Naive B cell (primary cell): ENCODE measurements at regions not wholly inside any gene's neighbourhood (a gene's known extent, or its start where the extent isn't known, plus 50 kb on each side); places are given as distances from the start of the nearest gene placed in this dataset.

Source experiments
- ATAC-seq, 2 donors: fragments of 150-1000 bp; cut with Tn5 transposase; 2 replicates each; pipeline ENCODE4 v1.10.0; 2021; ENCODE audit warnings: low read depth in 2 of 2, mild to moderate bottlenecking in 2 of 2, moderate library complexity in 2 of 2
- DNase-seq: peaks from one replicate; pipeline ENCODE4 v3.0.0; 2022
- H3K27ac Mint-ChIP-seq, 6 donors: one replicate each; pipeline ENCODE4 v1.8.0; 2020 to 2022; ENCODE audit warnings: mild to moderate bottlenecking in 6 of 6, mixed read lengths in 6 of 6, moderate library complexity in 5 of 6, inconsistent platforms in 2 of 6
- H3K27me3 Mint-ChIP-seq, 3 donors: one replicate each; pipeline ENCODE4 v1.8.0; 2021 to 2022; ENCODE audit warnings: mixed read lengths in 3 of 3, mild to moderate bottlenecking in 1 of 3
- H3K36me3 Mint-ChIP-seq, 2 donors: one replicate each; pipeline ENCODE4 v1.8.0; 2020 to 2022; ENCODE audit warnings: mixed read lengths in 2 of 2, inconsistent platforms in 1 of 2, mild to moderate bottlenecking in 1 of 2
- H3K4me1 Mint-ChIP-seq, 3 donors: one replicate each; pipeline ENCODE4 v1.8.0; 2020 to 2022; ENCODE audit warnings: mixed read lengths in 3 of 3, inconsistent platforms in 1 of 3, mild to moderate bottlenecking in 1 of 3, moderate library complexity in 1 of 3
- H3K4me3 Mint-ChIP-seq, 8 donors: one replicate each; pipeline ENCODE4 v1.8.0; 2020 to 2022; ENCODE audit warnings: mild to moderate bottlenecking in 8 of 8, mixed read lengths in 8 of 8, moderate library complexity in 8 of 8, inconsistent platforms in 2 of 8
- H3K9me3 Mint-ChIP-seq, 7 donors: one replicate each; pipeline ENCODE4 v1.8.0; 2020 to 2022; ENCODE audit warnings: mixed read lengths in 7 of 7, mild to moderate bottlenecking in 5 of 7, inconsistent platforms in 2 of 7, moderate library complexity in 1 of 7

- ATAC-seq (no peak), DNase-seq (no peak)
- no peak overlapping the region for H3K27ac Mint-ChIP-seq
- peaks cover 0 to 13% of the 10 kb centered on the region in 2 donors for H3K36me3 Mint-ChIP-seq
- H3K4me1 Mint-ChIP-seq, result no peaks in the 10 kb centered on the region
- H3K9me3 Mint-ChIP-seq, result peaks cover 0 to 33% (median 6%) of the 10 kb centered on the region in 7 donors
- peaks cover 11 to 38% (median 17%) of the 10 kb centered on the region in 3 donors for H3K27me3 Mint-ChIP-seq
- no peak overlapping the region for H3K4me3 Mint-ChIP-seq
These were observed 165.4 kb upstream of the CRY1 start for GRCh38 chr12:107258780-107259179.

GRCh38 chr12:107263980-107264379 is 170.6 kb upstream of the CRY1 start:
- H3K36me3 Mint-ChIP-seq, result peaks cover 0 to 19% of the 10 kb centered on the region in 2 donors
- ATAC-seq (no peak), DNase-seq (no peak)
- peaks cover 4 to 31% (median 12%) of the 10 kb centered on the region in 7 donors for H3K9me3 Mint-ChIP-seq
- peaks cover 5 to 21% (median 6%) of the 10 kb centered on the region in 3 donors for H3K27me3 Mint-ChIP-seq
- H3K4me1 Mint-ChIP-seq, result no peaks in the 10 kb centered on the region
- no peak overlapping the region for H3K4me3 Mint-ChIP-seq
- no peak overlapping the region for H3K27ac Mint-ChIP-seq

GRCh38 chr12:107264667-107265066 is 171.3 kb upstream of the CRY1 start:
- ATAC-seq, result no peak
- Mint-ChIP-seq H3K36me3 (peaks cover 0 to 19% of the 10 kb centered on the region in 2 donors), H3K9me3 (peaks cover 4 to 31% (median 12%) of the 10 kb centered on the region in 7 donors), H3K27me3 (peaks cover 5 to 27% (median 6%) of the 10 kb centered on the region in 3 donors), H3K4me1 (no peaks in the 10 kb centered on the region), H3K27ac (no peak overlapping the region), H3K4me3 (no peak overlapping the region)
- DNase-seq, result no peak

- Mint-ChIP-seq H3K4me3 (no peak overlapping the region), H3K36me3 (peaks cover 0 to 12% of the 10 kb centered on the region in 2 donors), H3K4me1 (no peaks in the 10 kb centered on the region), H3K27me3 (peaks cover 4 to 25% (median 5%) of the 10 kb centered on the region in 3 donors), H3K27ac (peak overlapping the region in 1 of 6 donors; percentile 23), H3K9me3 (peaks cover 4 to 18% (median 12%) of the 10 kb centered on the region in 7 donors)
- DNase-seq (no peak), ATAC-seq (no peak)
These were observed 174.3 kb upstream of the CRY1 start for GRCh38 chr12:107267604-107268003.

- H3K36me3 Mint-ChIP-seq, result no peaks in the 10 kb centered on the region
- H3K4me3 Mint-ChIP-seq, result no peak overlapping the region
- ATAC-seq, result no peak
- DNase-seq, result no peak
- H3K4me1 Mint-ChIP-seq, result no peaks in the 10 kb centered on the region
- H3K27me3 Mint-ChIP-seq, result peaks cover 5 to 38% (median 19%) of the 10 kb centered on the region in 3 donors
- H3K27ac Mint-ChIP-seq, result no peak overlapping the region
- no peaks in the 10 kb centered on the region for H3K9me3 Mint-ChIP-seq
These were observed 178.2 kb upstream of the CRY1 start for GRCh38 chr12:107271523-107271922.

GRCh38 chr12:107275530-107275929 is 182.2 kb upstream of the CRY1 start:
- Mint-ChIP-seq H3K27ac (no peak overlapping the region), H3K4me1 (no peaks in the 10 kb centered on the region), H3K27me3 (peaks cover 5 to 28% (median 19%) of the 10 kb centered on the region in 3 donors), H3K4me3 (no peak overlapping the region), H3K36me3 (no peaks in the 10 kb centered on the region), H3K9me3 (peaks cover 0 to 9% (median 0%) of the 10 kb centered on the region in 7 donors)
- ATAC-seq (no peak), DNase-seq (no peak)

GRCh38 chr12:107277855-107278254 is 184.5 kb upstream of the CRY1 start:
- Mint-ChIP-seq H3K27me3 (peaks cover 10 to 28% (median 20%) of the 10 kb centered on the region in 3 donors), H3K27ac (no peak overlapping the region), H3K9me3 (peaks cover 0 to 9% (median 0%) of the 10 kb centered on the region in 7 donors), H3K4me3 (no peak overlapping the region), H3K4me1 (no peaks in the 10 kb centered on the region), H3K36me3 (no peaks in the 10 kb centered on the region)
- no peak for ATAC-seq
- DNase-seq, result no peak

- Mint-ChIP-seq H3K27me3 (peaks cover 5 to 11% (median 5%) of the 10 kb centered on the region in 3 donors), H3K36me3 (no peaks in the 10 kb centered on the region), H3K27ac (no peak overlapping the region), H3K4me3 (no peak overlapping the region), H3K9me3 (peaks cover 2 to 27% (median 8%) of the 10 kb centered on the region in 7 donors), H3K4me1 (no peaks in the 10 kb centered on the region)
- DNase-seq (no peak), ATAC-seq (no peak)
These were observed 189.3 kb upstream of the CRY1 start for GRCh38 chr12:107282628-107283027.

- Mint-ChIP-seq H3K27ac (no peak overlapping the region), H3K9me3 (peaks cover 2 to 27% (median 8%) of the 10 kb centered on the region in 7 donors), H3K4me1 (no peaks in the 10 kb centered on the region), H3K36me3 (no peaks in the 10 kb centered on the region), H3K4me3 (no peak overlapping the region), H3K27me3 (peaks cover 5 to 15% (median 9%) of the 10 kb centered on the region in 3 donors)
- DNase-seq (no peak), ATAC-seq (no peak)
These were observed 190.3 kb upstream of the CRY1 start for GRCh38 chr12:107283652-107284051.

GRCh38 chr12:107284692-107285091 is 191.3 kb upstream of the CRY1 start:
- peaks cover 2 to 17% (median 5%) of the 10 kb centered on the region in 7 donors for H3K9me3 Mint-ChIP-seq
- ATAC-seq (no peak), DNase-seq (no peak)
- H3K27ac Mint-ChIP-seq, result no peak overlapping the region
- H3K4me1 Mint-ChIP-seq, result no peaks in the 10 kb centered on the region
- H3K4me3 Mint-ChIP-seq, result no peak overlapping the region
- H3K36me3 Mint-ChIP-seq, result no peaks in the 10 kb centered on the region
- peaks cover 5 to 15% (median 9%) of the 10 kb centered on the region in 3 donors for H3K27me3 Mint-ChIP-seq

GRCh38 chr12:107287436-107288413 is 194.4 kb upstream of the CRY1 start:
- DNase-seq (no peak), ATAC-seq (no peak)
- no peaks in the 10 kb centered on the region for H3K36me3 Mint-ChIP-seq
- H3K27ac Mint-ChIP-seq, result no peak overlapping the region
- H3K4me1 Mint-ChIP-seq, result no peaks in the 10 kb centered on the region
- H3K27me3 Mint-ChIP-seq, result peaks cover 5 to 20% (median 8%) of the 10 kb centered on the region in 3 donors
- H3K4me3 Mint-ChIP-seq, result no peak overlapping the region
- peaks cover 2 to 17% (median 5%) of the 10 kb centered on the region in 7 donors for H3K9me3 Mint-ChIP-seq

- Mint-ChIP-seq H3K4me3 (no peak overlapping the region), H3K9me3 (peaks cover under 1 to 16% (median 3%) of the 10 kb centered on the region in 7 donors), H3K27ac (no peak overlapping the region), H3K36me3 (no peaks in the 10 kb centered on the region), H3K4me1 (no peaks in the 10 kb centered on the region), H3K27me3 (peaks cover 5 to 22% (median 8%) of the 10 kb centered on the region in 3 donors)
- ATAC-seq (no peak), DNase-seq (no peak)
These were observed 195.2 kb upstream of the CRY1 start for GRCh38 chr12:107288414-107289127.

- ATAC-seq (no peak), DNase-seq (no peak)
- H3K36me3 Mint-ChIP-seq, result no peaks in the 10 kb centered on the region
- H3K4me3 Mint-ChIP-seq, result no peak overlapping the region
- H3K4me1 Mint-ChIP-seq, result no peaks in the 10 kb centered on the region
- H3K27ac Mint-ChIP-seq, result no peak overlapping the region
- H3K9me3 Mint-ChIP-seq, result peaks cover 0 to 2% (median 0%) of the 10 kb centered on the region in 7 donors
- H3K27me3 Mint-ChIP-seq, result peaks cover 5 to 29% (median 11%) of the 10 kb centered on the region in 3 donors
These were observed 197.7 kb upstream of the CRY1 start for GRCh38 chr12:107291018-107291417.
